ENCODE measurements at regions not wholly inside any gene's neighbourhood (a gene's known extent, or its start where the extent isn't known, plus 50 kb on each side); places are given as distances from the start of the nearest gene placed in this dataset.

GRCh38 chr12:67877727-67878126 lies 111.5 kb upstream of the IFNG-AS1 start:
- no peak for DNase-seq (ENCODE audit: low spot score)

GRCh38 chr12:67879937-67880336 lies 109.3 kb upstream of the IFNG-AS1 start:
- H3K4me3 ChIP-seq (ENCODE audit: low read depth, low read length, poor library complexity, severe bottlenecking): no peak overlapping the region
- ChIA-PET CTCF (ENCODE audit: unreplicated experiment) (no interaction called here), POLR2A (no interaction called here)
- no peaks in the 10 kb centered on the region for H4K20me1 ChIP-seq (ENCODE audit: insufficient read depth, low read length)
- no peaks in the 10 kb centered on the region for H3K4me1 ChIP-seq (ENCODE audit: insufficient read depth, low read length, poor library complexity, severe bottlenecking)
- no peaks in the 10 kb centered on the region for H3K79me2 ChIP-seq (ENCODE audit: insufficient read depth, low read depth, low read length)
- H3K27ac ChIP-seq (ENCODE audit: low read depth, low read length, poor library complexity, severe bottlenecking): no peak overlapping the region
- no peaks in the 10 kb centered on the region for H3K36me3 ChIP-seq (ENCODE audit: insufficient read depth, low read length)
- H3K9me3 ChIP-seq (ENCODE audit: low read length): no peaks in the 10 kb centered on the region
- TF ChIP-seq CTCF (conservative IDR thresholded peaks at IDR 0.05; ENCODE audit: low read length) (no peak), EZH2phosphoT487 (IDR thresholded peaks at IDR 0.05; ENCODE audit: borderline replicate concordance, low read depth, low read length) (no peak)
- intact Hi-C loops (cut with micrococcal nuclease; ENCODE audit: unreplicated experiment): no loop called here
- no peak overlapping the region for H3K4me2 ChIP-seq (ENCODE audit: low read length)
- DNase-seq (ENCODE audit: low spot score): no peak
- H2AFZ ChIP-seq (ENCODE audit: low read length): no peak overlapping the region
- BruUV-seq (replicated peaks): no TSS peak
- no peaks in the 10 kb centered on the region for H3K9me2 ChIP-seq (ENCODE audit: insufficient read depth, low read length)

More at GRCh38 chr12:67877727-67878126, 111.5 kb upstream of the IFNG-AS1 start:
- no peaks in the 10 kb centered on the region for H3K9me2 ChIP-seq (ENCODE audit: insufficient read depth, low read length)
- no peak overlapping the region for H3K27ac ChIP-seq (ENCODE audit: low read depth, low read length, poor library complexity, severe bottlenecking)
- H3K36me3 ChIP-seq (ENCODE audit: insufficient read depth, low read length): no peaks in the 10 kb centered on the region
- intact Hi-C loops (cut with micrococcal nuclease; ENCODE audit: unreplicated experiment): no loop called here
- no peaks in the 10 kb centered on the region for H4K20me1 ChIP-seq (ENCODE audit: insufficient read depth, low read length)
- no peak overlapping the region for H2AFZ ChIP-seq (ENCODE audit: low read length)
- no peak overlapping the region for H3K4me3 ChIP-seq (ENCODE audit: low read depth, low read length, poor library complexity, severe bottlenecking)
- no peak overlapping the region for H3K4me2 ChIP-seq (ENCODE audit: low read length)
- H3K4me1 ChIP-seq (ENCODE audit: insufficient read depth, low read length, poor library complexity, severe bottlenecking): peaks cover 10% of the 10 kb centered on the region
- TF ChIP-seq EZH2phosphoT487 (IDR thresholded peaks at IDR 0.05; ENCODE audit: borderline replicate concordance, low read depth, low read length) (no peak), CTCF (conservative IDR thresholded peaks at IDR 0.05; ENCODE audit: low read length) (no peak)
- no peaks in the 10 kb centered on the region for H3K79me2 ChIP-seq (ENCODE audit: insufficient read depth, low read depth, low read length)
- H3K9me3 ChIP-seq (ENCODE audit: low read length): no peaks in the 10 kb centered on the region
- BruUV-seq (replicated peaks): no TSS peak
- ChIA-PET CTCF (ENCODE audit: unreplicated experiment) (no interaction called here), POLR2A (no interaction called here)

- Histone ChIP-seq H3K27ac (ENCODE audit: low read depth, low read length, poor library complexity, severe bottlenecking) (no peak overlapping the region), H3K79me2 (ENCODE audit: insufficient read depth, low read depth, low read length) (no peaks in the 10 kb centered on the region), H3K9me2 (ENCODE audit: insufficient read depth, low read length) (no peaks in the 10 kb centered on the region), H3K36me3 (ENCODE audit: insufficient read depth, low read length) (no peaks in the 10 kb centered on the region), H3K4me3 (ENCODE audit: low read depth, low read length, poor library complexity, severe bottlenecking) (no peak overlapping the region), H3K4me1 (ENCODE audit: insufficient read depth, low read length, poor library complexity, severe bottlenecking) (no peaks in the 10 kb centered on the region), H4K20me1 (ENCODE audit: insufficient read depth, low read length) (no peaks in the 10 kb centered on the region), H3K9me3 (ENCODE audit: low read length) (no peaks in the 10 kb centered on the region), H2AFZ (ENCODE audit: low read length) (no peak overlapping the region), H3K4me2 (ENCODE audit: low read length) (no peak overlapping the region)
- TF ChIP-seq EZH2phosphoT487 (IDR thresholded peaks at IDR 0.05; ENCODE audit: borderline replicate concordance, low read depth, low read length) (no peak), CTCF (conservative IDR thresholded peaks at IDR 0.05; ENCODE audit: low read length) (no peak)
- no TSS peak for BruUV-seq (replicated peaks)
- no peak for DNase-seq (ENCODE audit: low spot score)
- intact Hi-C loops (cut with micrococcal nuclease; ENCODE audit: unreplicated experiment): no loop called here
- POLR2A ChIA-PET: no interaction called here
- CTCF ChIA-PET (ENCODE audit: unreplicated experiment): no interaction called here
These were observed 107.7 kb upstream of the IFNG-AS1 start for GRCh38 chr12:67881565-67881964.
